Glomerular visceral epithelial cell (primary cell): ENCODE measurements at regions not wholly inside any gene's neighbourhood (a gene's known extent, or its start where the extent isn't known, plus 50 kb on each side); places are given as distances from the start of the nearest gene placed in this dataset.

Experiments
- DNase-seq: peaks from one replicate; pipeline ENCODE4 v3.0.0-alpha.2; 2016; ENCODE audit errors: extremely low spot score

DNA sequence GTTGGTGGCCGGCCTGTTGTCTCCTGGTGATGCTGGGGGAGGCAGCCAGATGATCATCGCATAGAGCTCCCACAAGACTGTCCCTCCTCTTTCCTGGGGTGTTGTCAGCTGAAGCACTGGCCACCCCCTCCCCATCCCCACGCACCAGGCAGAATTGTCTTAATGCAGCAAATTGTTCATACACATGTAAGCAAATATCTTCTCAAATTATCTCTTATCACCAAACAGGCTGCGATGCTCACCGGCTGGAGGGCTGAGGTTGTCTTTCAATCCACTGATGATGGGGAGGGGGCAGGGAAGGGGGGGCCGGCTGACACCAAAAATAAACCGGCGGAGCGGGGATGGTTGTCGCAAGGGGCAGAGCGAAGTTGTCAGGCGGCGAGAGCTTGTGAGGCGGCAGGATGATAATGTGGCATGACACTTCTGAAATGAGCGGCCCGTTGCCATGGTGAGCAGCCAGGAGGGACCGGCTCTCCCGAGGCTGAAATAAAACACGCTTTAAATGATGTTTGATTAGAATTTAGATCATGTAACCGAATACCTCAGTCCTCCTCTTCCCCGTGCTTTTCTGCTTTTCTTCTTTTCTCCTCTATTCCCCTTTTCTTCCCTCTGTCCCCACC lies 59.8 kb downstream of the MRM1 start:
- no peak for DNase-seq

DNA sequence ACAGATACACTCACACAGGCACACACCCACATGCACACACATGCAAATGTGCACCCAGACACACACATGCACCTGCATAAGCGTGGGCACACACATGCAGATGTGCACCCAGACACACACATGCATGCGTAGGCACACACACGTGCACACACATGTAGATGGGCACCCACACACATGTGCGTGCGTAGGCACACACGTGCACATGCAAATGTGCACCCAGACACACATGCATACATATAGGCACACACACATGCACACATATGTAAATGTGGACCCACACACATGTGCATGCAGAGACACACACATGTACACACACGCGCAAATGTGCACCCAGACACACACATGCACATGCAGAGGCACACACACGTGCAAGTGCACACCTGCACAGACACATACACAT lies 60.3 kb downstream of the MRM1 start:
- no peak for DNase-seq

DNA sequence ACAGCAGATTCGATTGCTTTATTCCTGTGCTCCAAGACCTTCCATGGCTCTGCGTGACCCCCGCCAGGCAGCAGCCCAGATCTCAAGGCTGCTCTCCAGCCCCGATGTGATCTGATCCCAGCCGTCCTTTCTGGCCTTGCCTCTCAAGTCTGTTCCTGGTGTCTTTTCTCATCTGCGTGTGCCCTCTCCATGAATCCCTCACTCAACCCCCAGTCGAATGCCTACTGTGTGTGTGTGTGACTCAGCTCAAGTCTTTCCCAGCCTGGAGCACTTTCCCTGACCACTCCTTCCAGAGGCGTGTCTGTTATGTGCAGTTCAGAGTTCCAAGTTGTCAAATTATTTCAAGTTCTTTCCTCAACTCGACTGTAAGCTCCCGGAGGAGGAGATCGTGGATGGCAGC lies 64.0 kb downstream of the MRM1 start:
- DNase-seq: no peak

DNA sequence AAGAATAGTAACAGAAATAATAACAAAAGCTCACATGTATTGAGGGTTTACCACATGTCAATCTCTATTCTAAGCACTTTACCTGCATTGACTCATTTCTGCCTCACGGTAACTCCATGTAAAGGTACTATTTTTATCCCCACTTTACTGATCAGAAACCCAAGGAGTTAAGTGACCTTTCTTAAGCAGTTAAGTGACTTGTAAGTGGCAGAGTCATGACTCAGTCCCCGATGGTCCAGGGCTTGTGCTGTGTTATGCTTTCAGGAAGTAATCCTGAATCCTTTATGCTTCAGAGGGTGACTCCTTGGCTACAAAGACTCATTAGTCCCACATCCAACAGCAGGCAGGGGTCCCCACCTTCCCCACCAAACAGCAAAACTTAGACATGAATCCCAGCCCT lies 66.5 kb downstream of the MRM1 start:
- DNase-seq: no peak

DNA sequence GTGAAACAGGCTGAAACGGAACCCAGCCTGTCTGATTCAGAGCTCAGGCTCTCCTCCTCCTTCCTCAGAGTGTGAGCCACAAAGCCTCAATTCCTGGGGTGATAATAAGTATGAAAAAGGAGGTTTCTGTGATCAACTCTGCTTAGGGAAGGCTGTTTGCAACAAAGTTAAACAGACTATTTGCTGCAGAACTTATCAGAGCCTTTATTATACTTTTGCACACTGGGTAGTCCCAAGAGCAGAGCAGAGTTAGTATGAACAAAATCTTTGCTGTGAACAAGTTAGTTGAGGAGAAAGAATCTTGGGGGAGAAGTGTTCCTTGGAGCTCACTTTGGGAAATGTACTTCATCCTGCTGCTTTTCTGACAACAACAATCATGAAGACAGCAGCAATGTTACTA lies 67.4 kb downstream of the MRM1 start:
- no peak for DNase-seq

DNA sequence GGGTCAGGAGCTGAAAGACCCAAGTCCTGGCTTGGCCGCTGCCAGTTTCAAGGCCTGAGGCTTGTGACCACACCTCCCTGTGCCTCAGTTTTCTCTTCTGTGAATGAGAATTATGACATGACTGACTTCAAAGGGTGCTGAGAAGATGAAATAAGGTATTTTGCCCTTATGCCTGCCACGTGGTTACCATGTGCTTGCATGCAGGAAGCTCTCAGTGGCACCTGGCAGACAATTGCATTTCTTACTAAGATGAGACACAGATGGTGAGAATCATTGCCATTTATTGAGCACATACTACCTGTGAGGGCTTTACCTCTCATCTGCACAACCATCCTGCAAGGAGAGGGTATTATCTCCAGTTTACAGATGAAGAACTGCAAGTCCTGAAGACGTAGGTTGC lies 69.8 kb downstream of the MRM1 start:
- DNase-seq: no peak

DNA sequence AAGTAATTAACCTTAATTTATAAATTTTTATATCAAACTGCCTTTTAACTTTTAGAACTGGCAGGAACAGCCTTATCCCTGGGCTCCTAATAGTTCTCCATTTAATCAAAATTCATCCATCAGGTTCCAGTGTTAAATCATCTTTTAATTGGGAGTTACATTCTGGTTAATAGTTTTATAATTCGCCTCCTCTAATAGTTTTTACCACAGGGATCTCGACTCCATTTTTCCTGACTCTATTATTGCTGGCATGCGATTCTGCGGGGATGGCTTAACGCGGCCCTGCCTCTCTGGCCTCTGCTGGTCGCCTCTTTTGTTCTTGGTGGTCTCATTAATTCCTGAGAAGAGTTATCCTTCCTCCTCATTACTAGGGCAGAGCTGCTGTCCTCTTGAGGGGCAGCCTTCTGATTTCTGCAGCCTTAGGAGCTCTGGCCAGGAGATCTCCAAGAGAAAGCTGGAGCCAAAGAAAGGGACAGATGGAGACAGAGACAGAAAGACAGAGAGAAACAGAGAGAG lies 71.1 kb downstream of the MRM1 start:
- DNase-seq: no peak

DNA sequence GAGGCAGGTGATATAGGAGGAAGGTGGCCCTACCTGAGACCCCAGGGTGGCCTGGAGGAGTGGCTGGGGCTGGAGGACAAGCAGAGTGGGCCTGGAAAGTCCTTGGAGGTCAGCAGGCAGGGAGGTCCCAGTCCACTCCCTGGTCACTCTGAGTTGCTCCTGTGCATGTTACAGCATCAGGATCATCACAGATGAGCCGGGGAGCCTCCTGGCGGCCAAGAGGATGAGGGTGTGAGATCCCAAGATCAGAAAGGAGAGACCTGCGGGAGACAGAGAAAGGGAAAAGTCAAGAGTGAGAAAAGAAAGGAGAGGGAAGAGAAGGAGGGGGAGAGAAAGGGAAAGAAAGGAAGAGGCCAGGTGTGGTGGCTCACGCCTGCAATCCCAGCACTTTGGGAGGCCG lies 71.7 kb downstream of the MRM1 start:
- no peak for DNase-seq

DNA sequence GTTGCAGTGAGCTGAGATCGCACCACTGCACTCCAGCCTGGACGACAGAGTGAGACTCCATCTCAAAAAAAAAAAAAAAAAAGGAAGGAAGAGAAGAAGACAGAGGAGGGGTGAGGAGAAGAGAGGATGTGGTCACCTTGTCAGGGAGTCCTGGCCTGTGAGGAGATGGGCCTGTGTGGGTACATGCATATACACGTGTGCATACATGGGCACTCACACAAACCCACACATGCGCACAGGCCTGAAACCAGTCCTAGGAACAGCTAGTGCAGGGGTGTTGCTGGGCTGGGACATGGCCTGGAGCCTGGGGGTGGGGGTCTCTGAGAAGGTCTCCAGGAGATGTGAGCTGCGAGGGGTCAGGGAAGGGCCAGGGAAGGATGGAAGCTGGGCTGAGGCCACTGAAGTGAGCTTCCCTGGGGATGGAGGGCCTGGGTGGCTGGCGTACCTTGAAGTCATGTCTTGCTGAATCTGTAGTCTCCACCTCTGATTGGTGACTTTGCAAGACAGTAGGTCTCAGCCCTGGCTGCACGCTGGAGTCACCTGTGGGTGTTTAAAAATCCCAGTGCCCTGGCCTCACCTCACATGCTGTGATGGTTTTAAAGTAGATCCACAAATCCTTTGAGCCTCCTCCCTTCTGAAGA lies 72.4 kb downstream of the MRM1 start:
- no peak for DNase-seq

DNA sequence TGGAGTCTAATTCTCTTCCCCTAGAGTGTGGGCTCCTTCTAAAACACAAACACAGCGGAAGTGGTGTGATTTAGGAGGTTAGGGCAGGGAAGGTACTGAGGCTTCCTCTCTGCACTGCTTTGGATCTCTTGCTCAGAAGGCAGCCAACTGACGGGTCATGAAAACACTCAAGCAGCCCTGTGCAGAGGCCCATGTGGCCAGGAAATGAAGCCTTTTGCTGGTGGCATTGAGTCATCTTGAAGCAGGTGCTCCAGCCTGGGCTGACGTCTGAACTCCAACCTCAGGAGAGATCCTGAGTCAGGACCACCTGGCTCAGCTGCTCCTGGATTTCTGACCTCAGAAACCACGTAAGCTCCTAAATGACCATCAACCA lies 72.9 kb downstream of the MRM1 start:
- peak; percentile 15 for DNase-seq

DNA sequence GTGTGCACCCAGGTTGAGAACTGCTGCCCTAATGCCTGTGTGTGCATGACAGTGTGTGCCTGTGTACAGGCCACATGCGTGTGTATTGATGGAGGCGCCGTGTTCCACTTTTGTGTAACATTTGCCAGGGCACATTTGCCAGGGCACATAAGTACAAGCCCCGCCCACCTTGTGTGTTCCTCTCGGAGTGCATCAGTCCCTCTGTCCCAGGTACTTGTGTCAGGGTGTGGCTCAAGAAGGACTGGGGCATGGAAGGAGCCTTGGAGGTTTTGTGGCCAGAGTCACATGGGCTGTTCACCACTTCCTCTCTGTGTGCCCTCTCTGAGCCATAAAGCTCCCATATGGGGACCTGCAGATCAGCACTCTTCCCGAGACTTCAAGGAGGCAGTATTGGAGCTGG lies 73.9 kb downstream of the MRM1 start:
- no peak for DNase-seq

DNA sequence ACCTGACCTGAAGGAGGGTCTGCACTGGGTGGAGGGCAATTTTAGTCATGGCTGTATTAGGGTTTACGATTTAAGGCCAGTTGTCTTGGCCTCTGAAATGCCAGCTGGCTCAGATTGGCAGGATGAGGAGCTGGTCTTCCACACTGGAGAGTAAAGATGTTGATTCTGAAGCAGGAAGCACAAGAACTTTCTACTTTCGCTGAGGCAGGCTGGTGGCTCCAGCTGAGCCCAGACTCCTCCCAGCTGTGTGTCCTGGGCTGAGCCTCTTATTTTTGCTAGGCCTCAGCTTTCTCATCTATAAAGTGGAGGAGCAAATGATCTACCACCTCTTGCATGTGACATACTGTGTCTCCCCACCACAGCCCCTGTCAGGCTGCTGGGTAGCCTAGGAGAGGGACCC lies 74.4 kb downstream of the MRM1 start:
- DNase-seq: no peak

DNA sequence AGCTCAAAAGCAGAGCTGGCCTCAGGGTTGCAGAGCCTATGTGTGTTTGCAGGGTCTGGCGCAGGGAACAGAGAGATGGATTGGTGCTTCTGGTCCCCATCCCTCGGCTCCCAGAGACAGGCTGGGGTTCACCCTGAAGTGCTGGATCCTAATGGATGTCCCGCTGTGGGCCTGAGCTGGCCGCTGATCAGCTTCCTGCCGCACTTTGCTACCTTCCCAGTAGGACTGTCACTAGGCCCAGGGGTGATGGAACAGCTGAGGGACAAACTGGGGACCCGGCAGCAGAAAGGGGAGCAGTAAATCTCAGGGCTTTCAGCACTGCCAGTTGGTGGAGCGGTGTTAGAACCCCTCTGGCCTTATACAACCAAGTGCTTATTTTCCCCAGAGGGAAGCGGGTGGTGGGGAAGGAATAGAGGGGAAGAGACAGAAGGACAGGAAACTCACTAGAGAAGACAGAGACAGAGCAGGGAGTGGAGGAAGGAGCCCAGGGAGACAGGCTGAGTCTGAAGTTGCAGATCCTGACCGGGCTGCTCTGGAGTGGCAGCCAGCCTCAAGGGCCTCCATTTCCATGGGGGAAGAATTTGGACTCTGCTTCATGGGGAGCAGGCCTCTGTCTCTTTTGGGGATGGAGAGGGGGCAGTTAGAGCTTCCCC lies 78.6 kb downstream of the MRM1 start:
- no peak for DNase-seq

DNA sequence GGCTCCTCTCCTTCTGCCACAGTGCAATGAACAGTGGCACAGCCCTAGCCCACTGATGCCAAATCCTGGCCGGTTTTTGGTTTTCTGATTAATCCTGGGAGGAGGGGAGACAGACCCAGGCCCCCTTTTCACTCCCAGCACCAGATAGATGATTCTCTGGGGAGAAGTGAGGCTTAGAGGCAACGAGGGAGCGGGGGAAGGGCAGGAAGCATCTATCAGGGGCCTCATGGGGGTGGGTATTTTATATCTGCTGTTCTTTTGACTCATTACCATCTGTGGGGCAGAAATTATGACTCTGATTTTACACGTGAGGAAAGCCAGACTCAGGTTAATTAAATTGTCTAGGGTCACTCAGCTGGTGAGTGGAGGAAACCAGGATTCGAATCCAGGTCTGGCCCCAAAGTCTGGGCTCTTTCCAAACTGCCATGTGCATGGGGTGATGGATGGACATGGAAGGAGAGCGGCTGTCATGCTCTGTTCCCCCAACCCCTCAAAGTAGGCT lies 79.4 kb downstream of the MRM1 start:
- no peak for DNase-seq

DNA sequence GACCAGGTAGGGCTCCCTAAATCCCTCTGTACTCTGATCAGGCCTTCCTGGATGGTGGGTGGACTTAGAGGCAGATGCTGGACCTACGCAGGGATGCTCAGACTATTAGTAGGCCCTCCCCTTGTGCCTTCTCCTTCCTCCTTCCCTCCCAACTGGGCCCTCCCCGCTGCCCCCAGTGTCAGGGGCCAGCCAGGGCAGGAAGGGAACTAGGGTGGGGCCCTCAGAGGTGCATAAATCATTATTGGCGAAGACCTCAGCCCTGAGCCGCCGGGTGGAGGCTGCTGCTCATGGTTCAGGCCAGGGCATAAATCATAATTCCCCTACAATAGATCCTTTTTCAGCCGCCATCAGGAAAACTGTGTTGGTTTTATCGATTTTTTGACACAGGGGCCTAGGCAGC lies 81.4 kb downstream of the MRM1 start:
- no peak for DNase-seq

DNA sequence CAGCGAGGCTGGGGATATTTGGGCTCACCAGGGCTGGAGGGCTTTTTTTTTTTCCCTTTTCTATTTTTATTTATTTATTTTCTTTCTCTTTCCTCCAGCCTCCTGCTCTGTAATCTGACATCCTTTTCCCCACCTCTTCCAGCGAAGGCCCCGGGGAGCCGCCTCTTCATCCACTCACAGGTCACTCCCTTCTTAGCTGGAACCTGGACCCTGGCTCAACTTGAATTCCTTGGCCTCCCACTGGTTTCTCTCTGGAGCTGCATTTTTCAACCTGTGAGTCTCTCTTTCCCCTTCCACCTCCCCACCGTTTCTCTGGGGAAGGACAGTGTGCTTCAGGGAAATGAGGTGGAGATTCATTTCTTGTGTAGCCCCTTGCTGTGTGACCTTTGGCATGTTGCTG lies 82.0 kb downstream of the MRM1 start:
- no peak for DNase-seq

DNA sequence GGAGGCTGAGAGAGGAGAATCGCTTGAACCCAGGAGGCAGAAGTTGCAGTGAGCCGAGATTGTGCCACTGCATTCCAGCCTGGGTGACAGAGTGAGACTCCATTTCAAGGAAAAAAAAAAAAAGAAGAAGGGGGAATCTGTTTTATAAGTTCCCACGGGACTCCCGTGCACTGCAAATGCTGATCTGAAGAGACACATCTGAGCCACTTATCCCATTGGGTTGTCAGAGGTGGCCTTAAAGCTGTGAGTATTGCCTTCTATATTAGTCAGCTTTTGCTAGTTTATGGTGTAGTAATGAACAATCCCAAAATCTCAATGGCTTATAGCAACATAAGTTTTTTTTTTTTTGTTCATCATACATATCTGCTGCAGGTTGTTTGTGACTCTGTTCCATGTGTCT lies 82.8 kb downstream of the MRM1 start:
- DNase-seq: no peak

DNA sequence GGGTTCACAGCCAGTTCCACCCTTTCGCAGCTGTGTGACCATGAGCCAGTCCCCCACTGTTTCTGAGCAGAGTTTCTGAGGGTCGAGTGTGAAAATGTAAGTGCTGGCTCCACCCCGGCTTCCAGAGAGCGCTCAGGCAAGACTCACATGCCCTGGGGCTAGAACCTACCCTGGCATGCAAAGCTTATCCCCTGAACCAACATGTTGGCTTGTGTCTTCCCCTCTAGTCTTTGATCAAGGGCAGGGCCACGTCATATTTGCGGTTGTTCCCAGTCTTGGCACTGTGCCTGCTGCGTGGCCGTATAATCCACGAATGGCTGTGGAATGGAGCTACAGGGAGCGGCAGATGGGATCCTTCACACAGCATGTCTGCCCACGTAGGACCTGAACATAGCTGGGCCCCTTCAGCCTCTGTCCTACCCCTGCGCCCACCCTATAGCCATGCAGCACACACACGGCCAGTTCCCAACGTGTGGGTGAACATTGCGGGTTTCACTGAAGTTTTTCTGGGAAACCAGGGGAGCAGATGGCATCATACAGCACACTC lies 84.8 kb downstream of the MRM1 start:
- DNase-seq: no peak

DNA sequence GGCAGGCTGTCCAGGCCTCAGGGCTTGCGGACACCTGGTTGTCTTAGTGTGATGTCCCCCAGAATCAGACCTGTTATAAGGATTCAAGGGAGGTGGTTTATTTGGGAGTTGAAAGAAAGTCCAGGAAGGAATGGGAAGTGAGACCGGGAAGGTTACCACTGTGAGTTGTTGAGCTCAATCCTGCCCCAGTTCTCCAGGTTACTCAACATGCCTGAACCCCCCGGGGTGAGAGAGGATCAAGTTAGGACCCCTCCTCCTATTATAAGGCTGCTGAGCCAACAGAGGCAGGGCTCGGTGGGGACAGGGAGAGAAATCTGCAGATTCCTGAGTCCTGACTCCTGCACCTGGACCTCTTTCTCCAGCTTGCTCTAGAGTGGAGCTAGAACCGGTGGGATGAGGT lies 86.4 kb downstream of the MRM1 start:
- no peak for DNase-seq

DNA sequence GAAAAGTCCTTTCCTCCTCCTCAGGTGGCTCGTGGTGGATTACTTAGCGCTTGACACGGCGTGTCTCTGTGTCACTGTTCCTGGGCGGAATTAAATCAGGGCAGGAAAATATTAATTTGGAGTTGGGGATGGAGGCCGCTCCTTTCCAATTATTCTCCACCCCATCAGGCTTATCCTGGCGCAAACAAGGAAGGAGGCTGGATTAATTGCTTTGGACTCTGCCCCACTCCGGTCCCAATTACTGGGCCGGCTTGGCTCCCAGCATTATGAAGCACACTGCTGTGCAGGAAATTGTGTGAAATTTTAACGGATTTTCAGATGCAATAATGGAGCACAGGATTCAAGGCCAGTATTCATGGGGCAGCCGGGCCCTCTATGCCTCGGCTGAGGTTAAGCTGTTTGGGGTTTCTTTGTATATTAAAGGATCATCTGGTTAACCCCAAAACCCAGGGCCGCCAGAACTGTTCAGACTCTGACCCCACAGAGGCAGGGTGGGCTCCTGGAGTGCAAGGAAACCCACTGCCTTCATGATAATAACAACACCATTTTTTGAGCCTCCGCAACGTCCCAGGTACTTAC lies 87.8 kb downstream of the MRM1 start:
- DNase-seq: no peak

DNA sequence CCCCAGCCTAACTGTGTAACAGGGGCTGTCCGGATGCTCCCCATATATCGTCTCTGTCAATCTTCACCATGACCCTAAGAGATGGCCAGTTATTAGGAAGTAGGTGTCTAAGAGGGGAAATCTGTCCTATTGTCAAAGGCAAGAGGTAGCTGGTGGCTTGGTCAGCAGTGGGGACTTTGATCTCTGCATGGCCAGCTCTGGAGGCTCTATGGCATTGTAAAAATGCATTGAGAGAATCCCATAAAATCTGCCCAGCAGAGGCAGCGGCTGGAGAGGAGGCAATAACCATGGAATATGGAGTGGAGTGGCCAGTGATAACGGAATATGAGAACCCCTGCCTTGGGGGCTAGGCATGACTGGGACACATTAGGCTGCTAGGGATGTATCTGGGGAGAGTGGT lies 88.8 kb downstream of the MRM1 start:
- DNase-seq: no peak

DNA sequence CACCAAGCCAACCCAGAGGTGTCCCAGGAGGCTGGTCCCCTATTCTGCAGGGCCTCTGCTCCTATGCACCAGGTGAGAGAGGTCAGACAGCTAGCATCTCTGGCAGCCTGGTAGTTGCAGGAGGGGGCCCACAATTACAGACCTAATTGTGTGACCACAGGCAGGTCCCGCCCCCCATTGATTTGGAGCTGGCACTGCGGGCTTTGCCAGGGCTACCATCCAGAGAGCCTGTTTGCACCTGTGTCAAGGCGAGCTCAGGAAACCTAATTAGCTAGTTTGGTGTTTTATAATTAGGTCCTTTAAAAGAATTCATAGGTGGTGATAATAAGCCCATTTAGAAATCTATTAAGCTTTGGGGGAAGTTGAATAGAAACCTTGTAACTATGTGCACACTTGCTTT lies 90.2 kb downstream of the MRM1 start:
- DNase-seq: no peak

DNA sequence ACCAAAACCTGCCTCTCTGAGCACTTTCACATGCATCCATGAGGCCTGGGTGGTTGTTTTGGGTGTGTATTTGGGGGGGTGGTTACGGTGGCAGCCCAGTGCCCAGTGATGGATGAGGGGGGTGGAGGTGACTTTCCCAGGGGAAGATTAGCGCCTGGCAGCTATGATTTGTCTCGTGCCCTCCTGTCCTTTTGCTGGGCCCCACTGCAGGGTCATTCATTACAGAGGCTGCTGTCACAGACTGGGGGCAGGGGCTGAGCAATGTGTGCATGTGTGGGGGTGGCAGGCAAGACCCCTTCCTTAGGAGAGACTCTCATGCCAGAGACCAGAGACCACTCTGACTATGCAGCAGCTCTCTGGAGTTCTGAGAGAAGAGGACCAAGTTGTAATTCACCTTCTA lies 93.7 kb downstream of the MRM1 start:
- DNase-seq: no peak
